GM19023 (cell line): ENCODE measurements at regions not wholly inside any gene's neighbourhood (a gene's known extent, or its start where the extent isn't known, plus 50 kb on each side); places are given as distances from the start of the nearest gene placed in this dataset.

Source experiments
- ATAC-seq: cut with Tn5 transposase; IDR thresholded peaks from one replicate; pipeline ENCODE4 v1.9.1; 2021; ENCODE audit warnings: mild to moderate bottlenecking, moderate library complexity; ENCODE audit not compliant: unreplicated experiment

GRCh38 chr11:81899156-81899555, 834.5 kb downstream of the FAM181B start:
- no peak for ATAC-seq

- no peak for ATAC-seq
These were observed 836.0 kb downstream of the FAM181B start for GRCh38 chr11:81897639-81898038.

DNA sequence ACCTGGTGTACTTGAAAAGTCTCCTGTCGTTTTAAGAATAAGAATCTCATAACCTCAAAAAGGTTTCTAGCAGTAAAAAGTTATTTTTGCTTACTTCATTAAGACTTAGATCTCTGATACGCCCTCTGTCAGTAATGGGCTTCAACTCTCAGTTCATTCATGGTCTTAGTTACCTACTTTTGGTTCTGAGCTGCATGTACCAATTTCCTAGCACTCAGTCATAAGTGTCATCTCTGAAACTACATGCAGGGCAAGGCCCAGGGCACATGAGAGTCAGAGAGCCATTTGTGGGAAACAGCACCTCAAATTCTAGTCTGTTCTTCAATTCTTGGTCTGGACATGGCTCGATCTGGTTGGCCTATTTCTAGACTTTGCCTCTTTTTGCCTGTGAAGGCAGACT, 838.4 kb downstream of the FAM181B start:
- no peak for ATAC-seq

GRCh38 chr11:81892770-81893635, 840.7 kb downstream of the FAM181B start:
- ATAC-seq = no peak

DNA sequence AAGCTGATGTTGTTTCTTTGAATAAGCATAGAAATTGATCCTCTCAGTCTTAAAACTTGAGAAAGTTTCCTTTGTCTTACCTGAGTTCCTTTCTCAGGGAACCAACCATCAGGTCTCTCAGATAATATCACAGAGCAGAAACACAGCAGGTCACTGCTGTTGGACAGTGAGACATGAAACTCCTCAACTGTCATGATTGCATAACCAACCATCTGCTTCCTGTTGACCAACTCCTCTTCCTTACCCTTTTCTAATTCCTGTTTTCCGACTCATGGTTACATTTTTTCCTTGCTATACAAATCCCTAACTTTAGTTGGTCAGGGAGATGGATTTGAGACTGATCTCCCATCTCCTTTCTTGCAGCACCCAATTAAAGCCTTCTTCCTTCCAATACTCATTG, 845.3 kb downstream of the FAM181B start:
- no peak for ATAC-seq

GRCh38 chr11:81887671-81888070, 846.0 kb downstream of the FAM181B start:
- ATAC-seq = no peak

DNA sequence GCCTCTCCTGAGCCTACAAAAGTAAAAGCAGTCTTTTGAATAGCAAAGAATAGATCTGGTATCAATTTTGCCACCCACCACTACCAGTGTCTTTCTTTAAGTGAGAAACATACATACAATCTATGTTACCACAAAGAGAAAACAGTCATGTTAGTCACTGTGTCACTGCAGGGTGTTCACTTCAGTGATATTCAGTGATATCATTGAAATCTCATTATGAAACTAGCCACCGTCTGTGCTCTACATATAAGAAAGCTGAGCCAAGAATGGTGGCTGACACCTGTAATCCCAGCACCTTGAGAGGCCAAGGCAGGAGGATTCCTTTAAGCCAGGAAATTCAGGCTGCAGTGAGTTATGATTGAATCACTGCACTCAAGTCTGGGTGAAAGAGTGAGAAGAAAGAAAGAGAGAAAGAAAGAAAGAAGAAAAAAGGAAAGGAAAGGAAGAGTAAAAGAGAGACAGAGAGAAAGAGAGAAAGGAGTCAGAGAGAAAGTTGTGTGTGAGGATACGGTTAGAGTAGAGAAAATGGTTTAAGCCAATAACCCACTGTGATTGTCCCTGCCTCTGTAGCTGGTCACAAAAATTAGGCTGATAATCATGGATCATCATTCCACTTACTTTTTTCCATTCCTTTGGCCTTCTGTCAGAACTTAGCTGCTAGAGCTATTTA, 847.1 kb downstream of the FAM181B start:
- ATAC-seq = no peak

DNA sequence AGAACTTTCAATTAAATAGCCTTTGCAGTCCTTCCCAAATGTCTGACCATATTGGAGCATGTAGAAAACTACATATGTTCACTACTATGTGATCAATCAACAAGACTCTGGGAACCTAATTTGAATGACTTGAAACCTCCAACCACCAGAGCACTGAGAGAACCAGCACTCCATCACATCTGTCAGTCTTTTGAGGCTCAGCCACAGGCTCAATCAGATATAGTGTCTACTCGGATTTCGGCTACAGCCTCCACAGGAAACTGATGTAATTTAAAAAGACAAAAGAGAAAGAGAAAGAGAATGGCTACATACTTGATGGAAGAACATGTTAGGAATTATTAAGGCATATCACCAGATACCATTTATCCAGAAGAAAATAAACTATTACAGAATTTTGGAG, 859.0 kb downstream of the FAM181B start:
- peak; percentile 32 for ATAC-seq

- no peak for ATAC-seq
These were observed 862.8 kb downstream of the FAM181B start for GRCh38 chr11:81870815-81871214.

GRCh38 chr11:81870066-81870412, 863.6 kb downstream of the FAM181B start:
- peak; percentile 53 for ATAC-seq

DNA sequence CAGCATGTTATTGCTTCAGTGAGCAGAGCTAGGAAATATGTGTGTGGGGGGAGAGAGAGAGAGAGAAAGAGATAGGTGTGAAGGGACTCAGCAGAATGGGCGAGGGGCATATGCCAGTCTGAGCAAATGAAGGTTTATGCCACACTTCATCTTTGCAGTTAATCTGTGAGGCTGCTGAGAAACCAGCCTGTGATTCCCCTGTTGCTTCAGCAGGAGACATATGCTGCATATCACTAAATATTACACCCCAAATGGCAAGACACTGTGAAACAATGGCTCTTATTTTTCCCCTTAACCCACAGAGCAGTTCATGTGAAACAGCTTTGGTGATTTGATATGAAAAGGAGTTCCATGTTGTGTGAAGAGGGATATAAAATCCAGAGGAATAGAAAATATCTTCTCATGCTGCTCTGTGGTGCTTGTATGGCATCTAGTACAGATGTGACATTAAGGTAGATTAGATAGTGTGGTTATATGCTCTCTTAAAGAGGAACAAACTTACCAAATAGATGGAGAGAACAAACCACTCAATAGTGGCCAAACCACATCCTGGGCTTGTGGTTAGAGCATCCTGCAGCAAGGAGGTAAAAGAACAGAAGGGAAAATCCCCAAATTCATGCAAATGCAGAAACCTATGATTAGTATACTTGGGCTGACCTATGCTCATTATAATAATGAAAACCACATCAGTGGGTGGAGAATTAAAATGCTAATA, 864.2 kb downstream of the FAM181B start:
- peak; percentile 91 for ATAC-seq

DNA sequence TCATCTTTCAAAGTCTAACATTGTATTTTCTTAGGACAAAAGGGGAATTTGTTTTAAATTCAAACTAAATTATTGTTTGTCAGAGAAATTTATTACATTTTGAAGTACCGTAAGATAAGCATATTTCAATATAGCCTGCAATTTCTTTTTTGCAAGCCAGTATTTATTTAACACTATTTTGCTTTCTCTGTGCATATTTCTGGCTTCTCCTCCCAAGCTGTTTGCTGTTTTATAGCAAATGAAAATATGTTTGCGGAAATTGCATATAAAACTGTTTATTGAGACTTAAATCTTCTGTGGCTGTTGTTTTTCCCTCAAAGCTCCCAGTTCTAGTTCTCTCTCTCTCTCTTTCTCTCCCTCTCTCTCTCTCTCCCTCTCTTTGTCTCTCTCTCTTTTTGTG, 866.8 kb downstream of the FAM181B start:
- ATAC-seq = no peak

- no peak for ATAC-seq
These were observed 876.3 kb downstream of the FAM181B start for GRCh38 chr11:81857386-81857785.

- ATAC-seq = no peak
These were observed 879.9 kb downstream of the FAM181B start for GRCh38 chr11:81853791-81854190.

DNA sequence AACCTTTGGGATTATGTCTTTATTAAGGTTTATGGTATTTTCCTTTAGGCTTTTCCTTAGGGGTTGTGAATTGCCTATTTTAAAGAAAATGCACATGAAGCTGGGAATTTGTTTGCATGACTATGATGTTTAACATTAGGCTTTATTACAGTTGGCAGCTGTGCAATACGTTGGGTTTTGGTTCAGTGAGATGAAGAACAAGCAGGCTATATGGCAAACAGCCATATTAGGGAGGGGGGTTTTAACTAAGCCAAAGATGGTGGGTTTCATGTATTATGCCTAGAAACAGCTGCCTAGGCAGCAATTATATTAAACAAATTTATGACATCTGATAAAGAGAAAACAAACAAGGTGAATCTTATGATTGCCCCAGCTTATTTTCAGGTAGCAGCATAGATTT, 880.8 kb downstream of the FAM181B start:
- no peak for ATAC-seq

GRCh38 chr11:81840380-81840779, 893.3 kb downstream of the FAM181B start:
- ATAC-seq = no peak

GRCh38 chr11:81839976-81840375, 893.7 kb downstream of the FAM181B start:
- ATAC-seq = no peak

DNA sequence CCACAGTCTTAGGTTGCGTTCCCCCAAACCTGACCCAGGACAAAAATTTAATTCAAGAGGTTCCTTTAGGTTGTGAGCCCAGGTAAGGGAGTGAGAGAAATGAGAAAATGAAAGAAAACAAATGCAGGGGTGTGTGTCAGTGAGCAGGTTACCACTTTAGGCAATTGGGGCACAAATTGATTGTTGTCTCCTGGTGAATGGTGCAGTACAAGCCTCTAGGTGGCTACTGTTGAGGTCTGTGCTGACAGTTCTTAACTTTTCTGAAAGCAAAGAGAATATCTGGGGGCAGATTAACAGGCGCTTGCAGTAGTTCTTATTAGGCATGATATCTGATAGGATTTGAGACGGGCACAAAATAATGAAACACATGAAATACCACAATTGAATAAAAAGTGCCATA, 894.6 kb downstream of the FAM181B start:
- no peak for ATAC-seq

- no peak for ATAC-seq
These were observed 903.7 kb downstream of the FAM181B start for GRCh38 chr11:81829976-81830375.

DNA sequence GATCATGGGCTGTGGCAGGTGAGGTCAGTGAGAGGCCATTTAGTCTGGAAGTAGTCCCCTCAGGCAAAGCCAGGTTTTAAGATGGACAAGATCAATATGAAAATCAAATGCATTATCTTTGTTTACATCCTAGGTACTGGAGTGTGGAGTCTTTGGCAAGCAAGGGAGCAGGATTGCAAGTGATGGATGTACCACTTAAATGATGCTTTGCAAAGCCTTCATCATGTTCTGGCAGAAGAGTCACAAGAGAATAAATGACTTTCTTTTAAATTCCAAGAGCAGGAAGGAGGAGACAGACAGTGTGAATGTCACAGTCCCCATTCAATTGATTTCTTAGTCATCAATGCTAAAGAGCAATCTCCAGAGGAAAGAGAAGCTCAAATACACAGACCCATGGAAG, 908.3 kb downstream of the FAM181B start:
- no peak for ATAC-seq

- no peak for ATAC-seq
These were observed 914.2 kb downstream of the FAM181B start for GRCh38 chr11:81819462-81819861.

- ATAC-seq = no peak
These were observed 928.8 kb downstream of the FAM181B start for GRCh38 chr11:81804858-81805257.
